ENCODE measurements at regions not wholly inside any gene's neighbourhood (a gene's known extent, or its start where the extent isn't known, plus 50 kb on each side); places are given as distances from the start of the nearest gene placed in this dataset.

DNA sequence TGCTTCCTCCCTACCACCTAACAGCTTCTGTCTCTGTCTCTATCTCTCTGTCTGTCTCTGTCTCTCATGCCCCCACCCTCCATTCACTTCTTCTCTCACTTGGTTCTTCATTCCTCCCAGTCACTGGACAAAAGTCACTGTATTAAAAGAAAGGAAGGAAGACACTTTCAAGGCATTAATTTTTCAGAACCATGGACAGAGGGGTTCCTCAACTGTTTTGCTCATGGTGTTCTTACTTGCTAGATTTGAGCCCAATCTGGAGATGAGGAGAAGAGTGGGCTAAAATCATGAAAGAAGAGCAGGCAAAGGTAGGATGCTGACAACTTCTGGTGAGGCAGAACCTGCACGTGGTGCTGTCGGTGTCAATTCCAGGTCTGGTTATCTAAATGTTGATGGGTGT lies 116.7 kb upstream of the LARGE1 start:
- TF ChIP-seq MYBL2 (CRISPR knock-in tag; IDR thresholded peaks at IDR 0.05), result no peak
- no peak for TF ChIP-seq HMGXB4 (CRISPR knock-in tag; IDR thresholded peaks at IDR 0.05)
- no peak for TF ChIP-seq IRF2 (CRISPR knock-in tag; IDR thresholded peaks at IDR 0.05; ENCODE audit: borderline replicate concordance, low read depth)
- TF ChIP-seq CTCF (IDR thresholded peaks at IDR 0.05), result no peak
- TF ChIP-seq SP1 (CRISPR knock-in tag; conservative IDR thresholded peaks at IDR 0.05), result no peak
- TF ChIP-seq EMX1 (CRISPR knock-in tag; IDR thresholded peaks at IDR 0.05), result no peak
- TF ChIP-seq, protein P1, sequence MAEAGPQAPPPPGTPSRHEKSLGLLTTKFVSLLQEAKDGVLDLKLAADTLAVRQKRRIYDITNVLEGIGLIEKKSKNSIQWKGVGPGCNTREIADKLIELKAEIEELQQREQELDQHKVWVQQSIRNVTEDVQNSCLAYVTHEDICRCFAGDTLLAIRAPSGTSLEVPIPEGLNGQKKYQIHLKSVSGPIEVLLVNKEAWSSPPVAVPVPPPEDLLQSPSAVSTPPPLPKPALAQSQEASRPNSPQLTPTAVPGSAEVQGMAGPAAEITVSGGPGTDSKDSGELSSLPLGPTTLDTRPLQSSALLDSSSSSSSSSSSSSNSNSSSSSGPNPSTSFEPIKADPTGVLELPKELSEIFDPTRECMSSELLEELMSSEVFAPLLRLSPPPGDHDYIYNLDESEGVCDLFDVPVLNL (CRISPR knock-in tag; IDR thresholded peaks at IDR 0.05; ENCODE audit: borderline replicate concordance, low read depth), result no peak
- TF ChIP-seq JUN (CRISPR knock-in tag; IDR thresholded peaks at IDR 0.05), result no peak
- no peak for TF ChIP-seq NR2C2 (CRISPR knock-in tag; IDR thresholded peaks at IDR 0.05)
- TF ChIP-seq RELA (CRISPR knock-in tag; IDR thresholded peaks at IDR 0.05; ENCODE audit: borderline replicate concordance), result no peak
- TF ChIP-seq CREB1 (CRISPR knock-in tag; IDR thresholded peaks at IDR 0.05), result no peak
- no peak for TF ChIP-seq USF1 (CRISPR knock-in tag; IDR thresholded peaks at IDR 0.05)
- TF ChIP-seq, protein P2, sequence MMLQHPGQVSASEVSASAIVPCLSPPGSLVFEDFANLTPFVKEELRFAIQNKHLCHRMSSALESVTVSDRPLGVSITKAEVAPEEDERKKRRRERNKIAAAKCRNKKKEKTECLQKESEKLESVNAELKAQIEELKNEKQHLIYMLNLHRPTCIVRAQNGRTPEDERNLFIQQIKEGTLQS (CRISPR knock-in tag; conservative IDR thresholded peaks at IDR 0.05), result no peak

Data from WTC11 (cell line).